H9 (cell line): ENCODE measurements at regions not wholly inside any gene's neighbourhood (a gene's known extent, or its start where the extent isn't known, plus 50 kb on each side); places are given as distances from the start of the nearest gene placed in this dataset.

Source experiments
- DNase-seq: peaks from one replicate; pipeline ENCODE4 v3.0.0-alpha.2; 2017
- H2AFZ ChIP-seq: one replicate; pipeline ENCODE4 v1.6.1; 2013; ENCODE audit warnings: mild to moderate bottlenecking, low read length, control low read depth, moderate library complexity
- H2AK5ac ChIP-seq: 2 replicates; pipeline ENCODE4 v1.6.1; 2013; ENCODE audit warnings: low read length, control low read depth, mixed read lengths; ENCODE audit not compliant: insufficient read length
- H2BK120ac ChIP-seq: one replicate; pipeline ENCODE4 v1.6.1; 2013; ENCODE audit warnings: low read depth, mild to moderate bottlenecking, low read length, control low read depth, inconsistent platforms; ENCODE audit not compliant: poor library complexity, severe bottlenecking
- H2BK12ac ChIP-seq: 2 replicates; pipeline ENCODE4 v1.6.1; 2013; ENCODE audit warnings: low read length, control low read depth, mixed read lengths, low read depth; ENCODE audit not compliant: insufficient read length
- H2BK15ac ChIP-seq: 2 replicates; pipeline ENCODE4 v1.6.1; 2013; ENCODE audit warnings: low read depth, low read length, control low read depth
- H2BK20ac ChIP-seq: one replicate; pipeline ENCODE4 v1.6.1; 2013; ENCODE audit warnings: low read depth, mild to moderate bottlenecking, low read length, control low read depth, inconsistent platforms; ENCODE audit not compliant: poor library complexity, severe bottlenecking
- H2BK5ac ChIP-seq: 2 replicates; pipeline ENCODE4 v1.6.1; 2013; ENCODE audit warnings: low read length, control low read depth, mixed read lengths; ENCODE audit not compliant: insufficient read length
- H3K14ac ChIP-seq: 2 replicates; pipeline ENCODE4 v1.6.1; 2013; ENCODE audit warnings: low read length, control low read depth; ENCODE audit not compliant: insufficient read depth
- H3K18ac ChIP-seq: 2 replicates; pipeline ENCODE4 v1.6.1; 2013; ENCODE audit warnings: low read depth, mild to moderate bottlenecking, mixed read lengths, low read length, control low read depth; ENCODE audit not compliant: insufficient read length
- H3K23ac ChIP-seq: 2 replicates; pipeline ENCODE4 v1.6.1; 2013; ENCODE audit warnings: low read length, control low read depth, mixed read lengths, low read depth; ENCODE audit not compliant: insufficient read length
- H3K23me2 ChIP-seq: 2 replicates; pipeline ENCODE4 v1.6.1; 2013; ENCODE audit warnings: low read depth, mild to moderate bottlenecking, mixed read lengths, low read length, control low read depth; ENCODE audit not compliant: insufficient read length, poor library complexity, severe bottlenecking
- H3K27ac ChIP-seq: 2 replicates; pipeline ENCODE4 v1.5.1; 2013; ENCODE audit warnings: low read length, control low read depth, mixed read lengths, low read depth; ENCODE audit not compliant: insufficient read length
- H3K27me3 ChIP-seq: 2 replicates; pipeline ENCODE4 v1.6.1; 2013; ENCODE audit warnings: low read length, control low read depth, inconsistent platforms; ENCODE audit not compliant: insufficient read depth
- H3K4ac ChIP-seq: 2 replicates; pipeline ENCODE4 v1.6.1; 2013; ENCODE audit warnings: low read depth, mild to moderate bottlenecking, control low read depth, inconsistent platforms, low read length, moderate library complexity
- H3K4me1 ChIP-seq: 2 replicates; pipeline ENCODE4 v1.6.1; 2013; ENCODE audit warnings: low read length, control low read depth, inconsistent platforms; ENCODE audit not compliant: insufficient read depth
- H3K4me2 ChIP-seq: 2 replicates; pipeline ENCODE4 v1.6.1; 2013; ENCODE audit warnings: low read length, control low read depth, mixed read lengths; ENCODE audit not compliant: insufficient read length, insufficient read depth
- H3K56ac ChIP-seq: 2 replicates; pipeline ENCODE4 v1.6.1; 2013; ENCODE audit warnings: low read depth, mild to moderate bottlenecking, mixed read lengths, low read length, control low read depth; ENCODE audit not compliant: insufficient read length
- H3K79me1 ChIP-seq: 2 replicates; pipeline ENCODE4 v1.6.1; 2013; ENCODE audit warnings: low read depth, mild to moderate bottlenecking, moderate library complexity, low read length, control low read depth, inconsistent platforms; ENCODE audit not compliant: insufficient read depth, poor library complexity, severe bottlenecking
- H3K79me2 ChIP-seq: 2 replicates; pipeline ENCODE4 v1.6.1; 2013; ENCODE audit warnings: low read length, control low read depth, inconsistent platforms; ENCODE audit not compliant: insufficient read depth
- H3K9ac ChIP-seq: 2 replicates; pipeline ENCODE4 v1.6.1; 2013; ENCODE audit warnings: low read length, control low read depth, mixed read lengths; ENCODE audit not compliant: insufficient read length; ENCODE audit errors: extremely low read depth
- H3K9me3 ChIP-seq: one replicate; pipeline ENCODE4 v1.6.1; 2013; ENCODE audit warnings: low read depth, low read length, inconsistent platforms; ENCODE audit not compliant: control insufficient read depth
- H3T11ph ChIP-seq: one replicate; pipeline ENCODE4 v1.6.1; 2013; ENCODE audit warnings: mild to moderate bottlenecking, low read length, control low read depth, inconsistent platforms
- H4K20me1 ChIP-seq: one replicate; pipeline ENCODE4 v1.6.1; 2013; ENCODE audit not compliant: control insufficient read depth, insufficient read length, insufficient read depth
- H4K5ac ChIP-seq: 2 replicates; pipeline ENCODE4 v1.6.1; 2013; ENCODE audit warnings: low read depth, mild to moderate bottlenecking, mixed read lengths, low read length, control low read depth; ENCODE audit not compliant: insufficient read length
- H4K8ac ChIP-seq: replicated peaks from 2 replicates; pipeline ENCODE4 v1.6.1; 2013; ENCODE audit warnings: low read length, control low read depth, mixed read lengths, low read depth; ENCODE audit not compliant: insufficient read length
- H4K91ac ChIP-seq: 2 replicates; pipeline ENCODE4 v1.6.1; 2013; ENCODE audit warnings: low read depth, mild to moderate bottlenecking, moderate library complexity, mixed read lengths, low read length, control low read depth; ENCODE audit not compliant: insufficient read length
- H3K27ac Mint-ChIP-seq, 3 experiments: 2 replicates in 2 of 3; 3 replicates in 1 of 3; pipeline ENCODE4 v1.8.0; 2020 to 2021; ENCODE audit warnings: mixed read lengths in 3 of 3, mild to moderate bottlenecking in 1 of 3, moderate library complexity in 1 of 3
- H3K27me3 Mint-ChIP-seq: 2 replicates; pipeline ENCODE4 v1.8.0; 2021; ENCODE audit warnings: low read depth, mild to moderate bottlenecking, moderate library complexity, mixed read lengths
- H3K36me3 Mint-ChIP-seq, 3 experiments: 2 replicates in 2 of 3; 3 replicates in 1 of 3; pipeline ENCODE4 v1.8.0; 2020 to 2021; ENCODE audit warnings: low read depth in 3 of 3, mixed read lengths in 3 of 3; ENCODE audit not compliant: insufficient read depth in 1 of 3
- H3K4me1 Mint-ChIP-seq, 2 experiments: 2 replicates each; pipeline ENCODE4 v1.8.0; 2020; ENCODE audit warnings: mixed read lengths in 2 of 2
- H3K4me3 Mint-ChIP-seq, 2 experiments: 2 replicates in 1 of 2; 3 replicates in 1 of 2; pipeline ENCODE4 v1.8.0; 2020 to 2021; ENCODE audit warnings: mild to moderate bottlenecking in 2 of 2, mixed read lengths in 2 of 2, moderate library complexity in 1 of 2
- H3K9me3 Mint-ChIP-seq, 2 experiments: 2 replicates in 1 of 2; 3 replicates in 1 of 2; pipeline ENCODE4 v1.8.0; 2020; ENCODE audit warnings: mild to moderate bottlenecking in 2 of 2, mixed read lengths in 2 of 2, moderate library complexity in 1 of 2
- WGBS: extraction: QIAGEN DNeasy Blood & Tissue Kit; methylation state at CpG from one replicate; pipeline ENCODE4 v1.1.7; 2013; ENCODE audit warnings: missing lambda C conversion rate, low lambda C conversion rate, mixed read lengths; ENCODE audit not compliant: insufficient read length; ENCODE audit errors: extremely low coverage; 5-methylcytosine and 5-hydroxymethylcytosine counted together
- TF ChIP-seq, protein P1 (sequence below): fragments of 200-600 bp; sonication (generic); conservative IDR thresholded peaks from 3 replicates; pipeline ENCODE4 v1.8.0; 2021; ENCODE audit warnings: antibody characterized with exemption, mild to moderate bottlenecking

DNA sequence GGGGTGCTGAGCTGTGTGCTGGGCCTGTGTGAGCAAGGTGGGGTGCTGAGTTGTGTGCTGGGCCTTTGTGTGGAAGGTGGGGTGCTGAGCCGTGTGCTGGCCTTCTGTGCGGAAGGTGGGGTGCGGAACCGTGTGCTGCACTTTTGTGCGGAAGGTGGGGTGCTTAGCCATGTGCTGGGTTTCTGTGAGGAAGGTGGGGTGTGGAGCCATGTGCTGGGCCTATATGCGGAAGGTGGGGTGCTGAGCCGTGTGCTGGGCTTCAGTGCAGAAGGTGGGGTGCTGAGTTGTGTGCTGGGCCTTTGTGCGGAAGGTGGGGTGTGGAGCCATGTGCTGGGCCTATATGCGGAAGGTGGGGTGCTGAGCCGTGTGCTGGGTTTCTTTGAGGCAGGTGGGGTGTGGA is 555.4 kb upstream of the EEF2KMT start:
- no peak overlapping the region for H2AFZ ChIP-seq
- no peak overlapping the region for H2AK5ac ChIP-seq
- no peak overlapping the region for H3T11ph ChIP-seq
- H4K91ac ChIP-seq, result no peak overlapping the region
- H3K4ac ChIP-seq, result no peak overlapping the region
- H3K9ac ChIP-seq, result no peak overlapping the region
- TF ChIP-seq, protein P1, sequence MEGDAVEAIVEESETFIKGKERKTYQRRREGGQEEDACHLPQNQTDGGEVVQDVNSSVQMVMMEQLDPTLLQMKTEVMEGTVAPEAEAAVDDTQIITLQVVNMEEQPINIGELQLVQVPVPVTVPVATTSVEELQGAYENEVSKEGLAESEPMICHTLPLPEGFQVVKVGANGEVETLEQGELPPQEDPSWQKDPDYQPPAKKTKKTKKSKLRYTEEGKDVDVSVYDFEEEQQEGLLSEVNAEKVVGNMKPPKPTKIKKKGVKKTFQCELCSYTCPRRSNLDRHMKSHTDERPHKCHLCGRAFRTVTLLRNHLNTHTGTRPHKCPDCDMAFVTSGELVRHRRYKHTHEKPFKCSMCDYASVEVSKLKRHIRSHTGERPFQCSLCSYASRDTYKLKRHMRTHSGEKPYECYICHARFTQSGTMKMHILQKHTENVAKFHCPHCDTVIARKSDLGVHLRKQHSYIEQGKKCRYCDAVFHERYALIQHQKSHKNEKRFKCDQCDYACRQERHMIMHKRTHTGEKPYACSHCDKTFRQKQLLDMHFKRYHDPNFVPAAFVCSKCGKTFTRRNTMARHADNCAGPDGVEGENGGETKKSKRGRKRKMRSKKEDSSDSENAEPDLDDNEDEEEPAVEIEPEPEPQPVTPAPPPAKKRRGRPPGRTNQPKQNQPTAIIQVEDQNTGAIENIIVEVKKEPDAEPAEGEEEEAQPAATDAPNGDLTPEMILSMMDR, result no peak
- no peaks in the 10 kb centered on the region for H3K79me1 ChIP-seq
- H2BK120ac ChIP-seq, result no peak overlapping the region
- no peak for DNase-seq
- peak overlapping the region; percentile 43 for H3K18ac ChIP-seq
- H3K56ac ChIP-seq, result no peak overlapping the region
- no peaks in the 10 kb centered on the region for H3K23me2 ChIP-seq
- peaks cover 13 to 15% of the 10 kb centered on the region in 2 experiments for H3K4me1 Mint-ChIP-seq
- no peak overlapping the region for H3K4me3 Mint-ChIP-seq
- H3K9me3 ChIP-seq, result no peaks in the 10 kb centered on the region
- H3K36me3 Mint-ChIP-seq, result no peaks in the 10 kb centered on the region
- peaks cover 2% of the 10 kb centered on the region for H4K20me1 ChIP-seq
- H3K23ac ChIP-seq, result no peak overlapping the region
- H3K4me2 ChIP-seq, result no peak overlapping the region
- H3K9me3 Mint-ChIP-seq, result no peaks in the 10 kb centered on the region
- H3K27me3 Mint-ChIP-seq, result peaks cover 1% of the 10 kb centered on the region
- H3K27ac Mint-ChIP-seq, result peak overlapping the region in 2 of 3 experiments; percentile 33 to 92; a peak in 3 of 7 replicates
- no peak overlapping the region; the same call in 1 of the 2 replicates for H3K14ac ChIP-seq
- WGBS, result no CpG with 5 or more reads among the region's 10 CpGs
- H2BK5ac ChIP-seq, result no peak overlapping the region
- no peak overlapping the region for H2BK12ac ChIP-seq
- H3K79me2 ChIP-seq, result no peaks in the 10 kb centered on the region
- H2BK20ac ChIP-seq, result no peak overlapping the region
- H3K27ac ChIP-seq, result no peak overlapping the region
- no peaks in the 10 kb centered on the region for H3K27me3 ChIP-seq
- H4K5ac ChIP-seq, result no peak overlapping the region
- H2BK15ac ChIP-seq, result no peak overlapping the region
- no peak overlapping the region for H4K8ac ChIP-seq
- peaks cover 4% of the 10 kb centered on the region; the same call in 1 of the 2 replicates for H3K4me1 ChIP-seq
